Activated CD4-positive, alpha-beta T cell treated with anti-CD3 and anti-CD28 coated beads, Interleukin-10, Interleukin-2, amounts not matched to agents 100 ng/mL and 50 ng/mL, durations not matched to agents 16 hours and 8 hours (primary cell): ENCODE measurements at regions not wholly inside any gene's neighbourhood (a gene's known extent, or its start where the extent isn't known, plus 50 kb on each side); places are given as distances from the start of the nearest gene placed in this dataset.

Source experiments
- DNase-seq: peaks from one replicate; pipeline ENCODE4 v3.0.0-alpha.2; 2020

- DNase-seq: no peak
These were observed 304.1 kb upstream of the HAND2 start for GRCh38 chr4:173834151-173834550.

GRCh38 chr4:173829565-173829964 is 299.5 kb upstream of the HAND2 start:
- DNase-seq: no peak

- no peak for DNase-seq
These were observed 297.7 kb upstream of the HAND2 start for GRCh38 chr4:173827707-173828106.

GRCh38 chr4:173821876-173822275 is 291.8 kb upstream of the HAND2 start:
- no peak for DNase-seq

GRCh38 chr4:173821036-173821435 is 291.0 kb upstream of the HAND2 start:
- DNase-seq: no peak

GRCh38 chr4:173807347-173807746 is 277.3 kb upstream of the HAND2 start:
- DNase-seq: no peak

- no peak for DNase-seq
These were observed 275.9 kb upstream of the HAND2 start for GRCh38 chr4:173805884-173806283.

GRCh38 chr4:173802662-173803022 is 272.6 kb upstream of the HAND2 start:
- DNase-seq: no peak

- DNase-seq: no peak
These were observed 272.0 kb upstream of the HAND2 start for GRCh38 chr4:173801876-173802661.

- DNase-seq: no peak
These were observed 271.3 kb upstream of the HAND2 start for GRCh38 chr4:173801361-173801760.

GRCh38 chr4:173797296-173797695 is 267.3 kb upstream of the HAND2 start:
- no peak for DNase-seq

GRCh38 chr4:173794662-173795061 is 264.6 kb upstream of the HAND2 start:
- no peak for DNase-seq

GRCh38 chr4:173793937-173794510 is 264.0 kb upstream of the HAND2 start:
- no peak for DNase-seq

- DNase-seq: no peak
These were observed 252.6 kb upstream of the HAND2 start for GRCh38 chr4:173782660-173783059.

- no peak for DNase-seq
These were observed 247.9 kb upstream of the HAND2 start for GRCh38 chr4:173777921-173778320.

- DNase-seq: no peak
These were observed 247.4 kb upstream of the HAND2 start for GRCh38 chr4:173777421-173777820.

GRCh38 chr4:173769568-173769967 is 239.5 kb upstream of the HAND2 start:
- DNase-seq: no peak

- DNase-seq: no peak
These were observed 237.6 kb upstream of the HAND2 start for GRCh38 chr4:173767650-173768049.

GRCh38 chr4:173766171-173766600 is 236.2 kb upstream of the HAND2 start:
- no peak for DNase-seq

GRCh38 chr4:173765751-173766150 is 235.7 kb upstream of the HAND2 start:
- DNase-seq: no peak

GRCh38 chr4:173763389-173763788 is 233.4 kb upstream of the HAND2 start:
- no peak for DNase-seq

- DNase-seq: no peak
These were observed 231.9 kb upstream of the HAND2 start for GRCh38 chr4:173761938-173762337.

GRCh38 chr4:173761236-173761635 is 231.2 kb upstream of the HAND2 start:
- DNase-seq: no peak

GRCh38 chr4:173758132-173758531 is 228.1 kb upstream of the HAND2 start:
- no peak for DNase-seq

- no peak for DNase-seq
These were observed 223.4 kb upstream of the HAND2 start for GRCh38 chr4:173753408-173753807.
